A673 (cell line): ENCODE measurements at regions not wholly inside any gene's neighbourhood (a gene's known extent, or its start where the extent isn't known, plus 50 kb on each side); places are given as distances from the start of the nearest gene placed in this dataset.

ENCODE experiments used
- BruUV-seq: library from RNA; stranded (reverse); fragments of 400-500 nt; replicated peaks from 2 replicates; lab custom pipeline; 2021; lab: Mats Ljungman, UMichigan
- CTCF ChIA-PET: fragments of 300-600 bp; sonication (Branson Sonifier 250); formaldehyde crosslinking; loops from one replicate; lab custom pipeline; 2022; ENCODE audit warnings: antibody characterized with exemption; lab: Charles Lee
- POLR2A ChIA-PET: fragments of 300-600 bp; sonication (Branson Sonifier 250); formaldehyde crosslinking; loops from one replicate; lab custom pipeline; 2022; ENCODE audit warnings: antibody characterized with exemption; ENCODE audit not compliant: low non-redundant PET; lab: Charles Lee
- DNase-seq: peaks from one replicate; pipeline ENCODE4 v3.0.0-alpha.2; 2015; ENCODE audit warnings: low spot score
- H3K27ac ChIP-seq: fragments of 200-600 bp; sonication (generic); 2 replicates; pipeline ENCODE4 v1.5.1; 2016; ENCODE audit warnings: mixed run types, low read depth, mild to moderate bottlenecking, mixed read lengths, antibody characterized with exemption, low read length; ENCODE audit not compliant: poor library complexity, severe bottlenecking
- H3K27me3 ChIP-seq: fragments of 200-600 bp; sonication (generic); replicated peaks from 2 replicates; pipeline ENCODE4 v1.6.1; 2017; ENCODE audit warnings: mixed run types, low read depth, mild to moderate bottlenecking, mixed read lengths, antibody characterized with exemption, low read length; ENCODE audit not compliant: insufficient read depth, poor library complexity
- H3K36me3 ChIP-seq: fragments of 200-600 bp; sonication (generic); 2 replicates; pipeline ENCODE4 v1.6.1; 2016; ENCODE audit warnings: mixed run types, mild to moderate bottlenecking, mixed read lengths, antibody characterized with exemption, low read length; ENCODE audit not compliant: insufficient read depth, poor library complexity, severe bottlenecking
- H3K4me1 ChIP-seq: fragments of 200-600 bp; sonication (generic); 2 replicates; pipeline ENCODE4 v1.6.1; 2017; ENCODE audit warnings: mixed run types, mild to moderate bottlenecking, mixed read lengths, antibody characterized with exemption, low read length; ENCODE audit not compliant: insufficient read depth, poor library complexity, severe bottlenecking
- H3K4me3 ChIP-seq: fragments of 200-600 bp; sonication (generic); 2 replicates; pipeline ENCODE4 v1.5.1; 2016; ENCODE audit warnings: low read depth, mixed run types, mild to moderate bottlenecking, mixed read lengths, low read length; ENCODE audit not compliant: poor library complexity, severe bottlenecking
- H3K9me3 ChIP-seq: fragments of 200-600 bp; sonication (generic); 2 replicates; pipeline ENCODE4 v1.6.1; 2016; ENCODE audit warnings: mixed run types, low read depth, mild to moderate bottlenecking, mixed read lengths, antibody characterized with exemption, low read length; ENCODE audit not compliant: poor library complexity, severe bottlenecking
- EZH2 ChIP-seq: fragments of 200-600 bp; sonication (generic); IDR thresholded peaks from 2 replicates; pipeline ENCODE4 v1.6.1; 2017; ENCODE audit warnings: borderline replicate concordance, low read depth, mild to moderate bottlenecking, mixed read lengths, antibody characterized with exemption, low read length; ENCODE audit not compliant: poor library complexity, severe bottlenecking
- intact Hi-C: fragments of 100-400 bp; cut with micrococcal nuclease; formaldehyde crosslinking; loops from one replicate; pipeline ENCODE4 v1.10.0; 2022; ENCODE audit not compliant: unreplicated experiment
- TF ChIP-seq, protein P1 (sequence below): fragments of 300-800, 200-600 bp; sonication (generic); conservative IDR thresholded peaks from 2 replicates; pipeline ENCODE4 v1.5.1; 2017; ENCODE audit warnings: low read depth, mild to moderate bottlenecking, antibody characterized with exemption, low read length, moderate library complexity, mixed read lengths

- TF ChIP-seq, protein P1, sequence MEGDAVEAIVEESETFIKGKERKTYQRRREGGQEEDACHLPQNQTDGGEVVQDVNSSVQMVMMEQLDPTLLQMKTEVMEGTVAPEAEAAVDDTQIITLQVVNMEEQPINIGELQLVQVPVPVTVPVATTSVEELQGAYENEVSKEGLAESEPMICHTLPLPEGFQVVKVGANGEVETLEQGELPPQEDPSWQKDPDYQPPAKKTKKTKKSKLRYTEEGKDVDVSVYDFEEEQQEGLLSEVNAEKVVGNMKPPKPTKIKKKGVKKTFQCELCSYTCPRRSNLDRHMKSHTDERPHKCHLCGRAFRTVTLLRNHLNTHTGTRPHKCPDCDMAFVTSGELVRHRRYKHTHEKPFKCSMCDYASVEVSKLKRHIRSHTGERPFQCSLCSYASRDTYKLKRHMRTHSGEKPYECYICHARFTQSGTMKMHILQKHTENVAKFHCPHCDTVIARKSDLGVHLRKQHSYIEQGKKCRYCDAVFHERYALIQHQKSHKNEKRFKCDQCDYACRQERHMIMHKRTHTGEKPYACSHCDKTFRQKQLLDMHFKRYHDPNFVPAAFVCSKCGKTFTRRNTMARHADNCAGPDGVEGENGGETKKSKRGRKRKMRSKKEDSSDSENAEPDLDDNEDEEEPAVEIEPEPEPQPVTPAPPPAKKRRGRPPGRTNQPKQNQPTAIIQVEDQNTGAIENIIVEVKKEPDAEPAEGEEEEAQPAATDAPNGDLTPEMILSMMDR, result no peak
- TF ChIP-seq EZH2, result no peak
Measured at GRCh38 chrX:122203399-122203798, 980.7 kb upstream of the GRIA3 start.

DNA sequence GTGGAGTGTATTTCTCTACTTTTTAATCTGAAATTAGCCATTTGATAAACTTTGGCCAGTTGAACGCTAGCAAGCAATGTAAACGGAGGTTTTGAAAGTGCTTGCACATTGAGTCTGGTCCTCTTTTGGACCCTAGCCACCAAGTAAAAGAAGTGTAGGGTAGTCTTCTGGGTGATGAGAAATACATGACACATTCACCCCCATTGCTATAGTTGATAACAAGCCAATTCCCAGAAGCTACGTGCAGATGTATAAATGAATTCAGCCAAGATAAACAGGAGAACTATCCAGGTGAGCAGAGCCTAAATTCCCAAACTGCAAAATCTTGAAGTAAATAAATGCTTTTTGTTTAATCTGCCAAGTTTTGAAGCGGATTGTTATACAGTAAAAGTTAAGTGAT lies 965.4 kb upstream of the GRIA3 start:
- Histone ChIP-seq H3K4me1 (no peaks in the 10 kb centered on the region), H3K27ac (no peak overlapping the region), H3K9me3 (no peaks in the 10 kb centered on the region), H3K27me3 (no peaks in the 10 kb centered on the region), H3K36me3 (no peaks in the 10 kb centered on the region), H3K4me3 (no peak overlapping the region)
- intact Hi-C loops, result no loop called here
- ChIA-PET CTCF (no interaction called here), POLR2A (no interaction called here)
- TF ChIP-seq, protein P1, result no peak
- TF ChIP-seq EZH2, result no peak
- DNase-seq, result no peak
- BruUV-seq, result no TSS peak

More at GRCh38 chrX:122203399-122203798, 980.7 kb upstream of the GRIA3 start:
- Histone ChIP-seq H3K4me3 (no peak overlapping the region), H3K27ac (no peak overlapping the region), H3K9me3 (no peaks in the 10 kb centered on the region), H3K4me1 (no peaks in the 10 kb centered on the region), H3K36me3 (no peaks in the 10 kb centered on the region), H3K27me3 (no peaks in the 10 kb centered on the region)
- POLR2A ChIA-PET, result no interaction called here
- no TSS peak for BruUV-seq
- CTCF ChIA-PET, result no interaction called here
- no peak for DNase-seq
- intact Hi-C loops, result no loop called here

- ChIA-PET POLR2A (no interaction called here), CTCF (no interaction called here)
- H3K27me3 ChIP-seq, result no peaks in the 10 kb centered on the region
- H3K4me3 ChIP-seq, result no peak overlapping the region
- no TSS peak for BruUV-seq
- no peaks in the 10 kb centered on the region for H3K36me3 ChIP-seq
- intact Hi-C loops, result no loop called here
- no peaks in the 10 kb centered on the region for H3K9me3 ChIP-seq
- no peak overlapping the region for H3K27ac ChIP-seq
- DNase-seq, result no peak
- H3K4me1 ChIP-seq, result no peaks in the 10 kb centered on the region
- TF ChIP-seq EZH2, result no peak
Measured at GRCh38 chrX:122219226-122219625, 964.9 kb upstream of the GRIA3 start.

GRCh38 chrX:122219735-122220134 lies 964.3 kb upstream of the GRIA3 start:
- Histone ChIP-seq H3K27ac (no peak overlapping the region), H3K4me3 (no peak overlapping the region), H3K36me3 (no peaks in the 10 kb centered on the region), H3K9me3 (no peaks in the 10 kb centered on the region), H3K27me3 (no peaks in the 10 kb centered on the region), H3K4me1 (no peaks in the 10 kb centered on the region)
- no peak for TF ChIP-seq EZH2
- TF ChIP-seq, protein P1, result no peak
- intact Hi-C loops, result no loop called here
- DNase-seq, result no peak
- ChIA-PET CTCF (no interaction called here), POLR2A (no interaction called here)
- BruUV-seq, result no TSS peak
